SU-DHL-6 (cell line): ENCODE measurements at regions not wholly inside any gene's neighbourhood (a gene's known extent, or its start where the extent isn't known, plus 50 kb on each side); places are given as distances from the start of the nearest gene placed in this dataset.
A peak's percentile ranks its signal among the peaks of the same experiment; 100 is the strongest.

Experiments used
- H2AFZ ChIP-seq: fragments of 200-600 bp; sonication (generic); 2 replicates; pipeline ENCODE4 v1.6.1; 2014; ENCODE audit warnings: low read depth, mild to moderate bottlenecking, moderate library complexity, mixed read lengths, antibody characterized with exemption, low read length; ENCODE audit not compliant: severe bottlenecking
- H3F3A ChIP-seq: fragments of 200-600 bp; shearing (Covaris generic); 2 replicates; pipeline ENCODE4 v1.6.0; 2016; ENCODE audit warnings: antibody characterized with exemption, mild to moderate bottlenecking; ENCODE audit not compliant: insufficient read depth
- H3K27ac ChIP-seq: fragments of 200-600 bp; sonication (generic); 2 replicates; pipeline ENCODE4 v1.5.1; 2016; ENCODE audit warnings: low read depth, mild to moderate bottlenecking, low read length, moderate library complexity, mixed read lengths
- H3K27me3 ChIP-seq: fragments of 200-600 bp; sonication (generic), shearing (Covaris generic); 2 replicates; pipeline ENCODE4 v1.6.0; 2014; ENCODE audit warnings: mild to moderate bottlenecking, low read length
- H3K36me3 ChIP-seq: fragments of 200-600 bp; sonication (generic); 2 replicates; pipeline ENCODE4 v1.6.1; 2014; ENCODE audit warnings: mild to moderate bottlenecking, low read length, mixed read lengths
- H3K4me2 ChIP-seq: fragments of 300-600, 200-600 bp; shearing (Covaris generic), sonication (generic); 2 replicates; pipeline ENCODE4 v1.6.0; 2014; ENCODE audit warnings: low read length, low read depth, mild to moderate bottlenecking; ENCODE audit not compliant: poor library complexity, severe bottlenecking
- H3K4me3 ChIP-seq: fragments of 200-600 bp; sonication (generic); 2 replicates; pipeline ENCODE4 v1.5.1; 2014; ENCODE audit warnings: antibody characterized with exemption, low read length, mild to moderate bottlenecking, mixed read lengths; ENCODE audit not compliant: insufficient read depth, poor library complexity, severe bottlenecking
- H3K79me2 ChIP-seq: fragments of 200-600 bp; sonication (generic); 2 replicates; pipeline ENCODE4 v1.6.1; 2014; ENCODE audit warnings: mild to moderate bottlenecking, low read length, moderate library complexity; ENCODE audit not compliant: insufficient read depth
- H3K9ac ChIP-seq: fragments of 200-600 bp; sonication (generic); 2 replicates; pipeline ENCODE4 v1.7.0; 2014; ENCODE audit warnings: mild to moderate bottlenecking, low read length
- H3K9me2 ChIP-seq: fragments of 200-600 bp; sonication (generic); replicated peaks from 2 replicates; pipeline ENCODE4 v1.6.1; 2014; ENCODE audit warnings: low read length; ENCODE audit not compliant: insufficient read depth
- H3K9me3 ChIP-seq: fragments of 200-600 bp; sonication (generic); 2 replicates; pipeline ENCODE4 v1.6.1; 2014; ENCODE audit warnings: low read length, mixed read lengths; ENCODE audit not compliant: insufficient read depth
- H4K20me1 ChIP-seq: fragments of 200-600 bp; sonication (generic); 2 replicates; pipeline ENCODE4 v1.6.1; 2014; ENCODE audit warnings: low read depth, mild to moderate bottlenecking, antibody characterized with exemption, low read length, moderate library complexity, mixed read lengths
- EZH2phosphoT487 ChIP-seq: fragments of 200-600 bp; sonication (generic), shearing (Covaris generic); conservative IDR thresholded peaks from 2 replicates; pipeline ENCODE4 v1.6.1; 2018; ENCODE audit warnings: mild to moderate bottlenecking, antibody characterized with exemption, low read length, moderate library complexity, mixed read lengths
- TF ChIP-seq, protein P1 (sequence below): fragments of 200-600 bp; sonication (generic); IDR thresholded peaks from one replicate; pipeline ENCODE4 v1.5.1; 2017; ENCODE audit warnings: antibody characterized with exemption, mild to moderate bottlenecking, low read length, moderate library complexity; ENCODE audit not compliant: insufficient read depth, poor library complexity, severe bottlenecking

- no peak overlapping the region for H3K27ac ChIP-seq
- no peak overlapping the region for H3K4me2 ChIP-seq
- H3K36me3 ChIP-seq: no peaks in the 10 kb centered on the region
- no peaks in the 10 kb centered on the region for H3K9me3 ChIP-seq
- no peak overlapping the region for H3K4me3 ChIP-seq
- no peaks in the 10 kb centered on the region for H3K9me2 ChIP-seq
- no peaks in the 10 kb centered on the region for H3F3A ChIP-seq
- TF ChIP-seq, protein P1, sequence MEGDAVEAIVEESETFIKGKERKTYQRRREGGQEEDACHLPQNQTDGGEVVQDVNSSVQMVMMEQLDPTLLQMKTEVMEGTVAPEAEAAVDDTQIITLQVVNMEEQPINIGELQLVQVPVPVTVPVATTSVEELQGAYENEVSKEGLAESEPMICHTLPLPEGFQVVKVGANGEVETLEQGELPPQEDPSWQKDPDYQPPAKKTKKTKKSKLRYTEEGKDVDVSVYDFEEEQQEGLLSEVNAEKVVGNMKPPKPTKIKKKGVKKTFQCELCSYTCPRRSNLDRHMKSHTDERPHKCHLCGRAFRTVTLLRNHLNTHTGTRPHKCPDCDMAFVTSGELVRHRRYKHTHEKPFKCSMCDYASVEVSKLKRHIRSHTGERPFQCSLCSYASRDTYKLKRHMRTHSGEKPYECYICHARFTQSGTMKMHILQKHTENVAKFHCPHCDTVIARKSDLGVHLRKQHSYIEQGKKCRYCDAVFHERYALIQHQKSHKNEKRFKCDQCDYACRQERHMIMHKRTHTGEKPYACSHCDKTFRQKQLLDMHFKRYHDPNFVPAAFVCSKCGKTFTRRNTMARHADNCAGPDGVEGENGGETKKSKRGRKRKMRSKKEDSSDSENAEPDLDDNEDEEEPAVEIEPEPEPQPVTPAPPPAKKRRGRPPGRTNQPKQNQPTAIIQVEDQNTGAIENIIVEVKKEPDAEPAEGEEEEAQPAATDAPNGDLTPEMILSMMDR: no peak
- TF ChIP-seq EZH2phosphoT487: no peak
- H3K27me3 ChIP-seq: no peaks in the 10 kb centered on the region
- no peaks in the 10 kb centered on the region for H3K79me2 ChIP-seq
- no peak overlapping the region for H2AFZ ChIP-seq
- H3K9ac ChIP-seq: no peak overlapping the region
- H4K20me1 ChIP-seq: no peaks in the 10 kb centered on the region
Observed at GRCh38 chr2:184359379-184359778, 238.9 kb upstream of the ZNF804A start.

- Histone ChIP-seq H3K79me2 (no peaks in the 10 kb centered on the region), H2AFZ (peak overlapping the region; percentile 13), H3K9me2 (no peaks in the 10 kb centered on the region), H3K9me3 (no peaks in the 10 kb centered on the region), H3F3A (no peaks in the 10 kb centered on the region; the same call in 1 of the 2 replicates), H3K4me2 (no peak overlapping the region), H3K27ac (no peak overlapping the region), H3K9ac (no peak overlapping the region), H3K36me3 (no peaks in the 10 kb centered on the region), H3K27me3 (no peaks in the 10 kb centered on the region), H3K4me3 (no peak overlapping the region), H4K20me1 (no peaks in the 10 kb centered on the region)
- TF ChIP-seq, protein P1: no peak
- TF ChIP-seq EZH2phosphoT487: no peak
Observed at GRCh38 chr2:184363213-184363612, 235.1 kb upstream of the ZNF804A start.

DNA sequence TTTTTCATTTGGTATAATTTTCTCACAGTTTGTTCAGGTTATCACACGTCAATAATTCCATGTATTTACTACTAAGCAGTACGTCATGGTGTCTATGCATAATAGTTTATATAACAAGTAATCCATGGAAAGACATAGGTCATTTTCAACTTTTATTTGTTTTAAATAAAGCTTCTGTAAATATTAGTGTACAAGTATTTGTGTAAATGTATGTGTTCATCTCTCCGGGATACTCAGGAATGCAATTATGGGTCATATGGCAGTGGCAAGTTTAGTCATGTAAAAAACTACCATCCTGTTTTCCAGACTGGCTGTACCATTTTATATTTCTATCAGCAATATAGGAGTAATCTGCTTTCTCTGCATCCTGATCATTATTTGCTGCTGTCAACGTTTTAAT is 231.1 kb upstream of the ZNF804A start:
- Histone ChIP-seq H3K79me2 (no peaks in the 10 kb centered on the region), H3K4me3 (no peak overlapping the region)

More for the DNA sequence above, 231.1 kb upstream of the ZNF804A start:
- Histone ChIP-seq H3K9me2 (no peaks in the 10 kb centered on the region), H3K4me2 (no peak overlapping the region), H3K27me3 (no peaks in the 10 kb centered on the region), H4K20me1 (no peaks in the 10 kb centered on the region), H2AFZ (no peak overlapping the region), H3K36me3 (0 out of 2 replicates have a peak, but pooled peaks cover 2% of the 10 kb centered on the region), H3K9me3 (peaks cover 6% of the 10 kb centered on the region; the same call in 1 of the 2 replicates), H3F3A (peaks cover 10% of the 10 kb centered on the region), H3K9ac (no peak overlapping the region), H3K27ac (no peak overlapping the region)
- TF ChIP-seq EZH2phosphoT487: no peak
- TF ChIP-seq, protein P1: no peak
